OCI-LY7 (cell line): ENCODE measurements at regions not wholly inside any gene's neighbourhood (a gene's known extent, or its start where the extent isn't known, plus 50 kb on each side); places are given as distances from the start of the nearest gene placed in this dataset.

Source experiments
- BruUV-seq: library from RNA; stranded (reverse); fragments of 400-500 nt; replicated peaks from 2 replicates; lab custom pipeline; 2021; lab: Mats Ljungman, UMichigan
- CTCF ChIA-PET: fragments of 300-600 bp; sonication (Branson Sonifier 250); formaldehyde crosslinking; loops from one replicate; lab custom pipeline; 2022; ENCODE audit warnings: antibody characterized with exemption; ENCODE audit not compliant: unreplicated experiment; lab: Charles Lee
- POLR2A ChIA-PET: fragments of 300-600 bp; sonication (Branson Sonifier 250); formaldehyde crosslinking; loops from one replicate; lab custom pipeline; 2022; ENCODE audit warnings: antibody characterized with exemption; lab: Charles Lee
- DNase-seq: peaks from one replicate; pipeline ENCODE4 v3.0.0-alpha.2; 2015; ENCODE audit warnings: low spot score
- H2AFZ ChIP-seq: fragments of 200-600 bp; sonication (generic), shearing (Covaris generic); 2 replicates; pipeline ENCODE4 v1.6.1; 2014; ENCODE audit warnings: mild to moderate bottlenecking, antibody characterized with exemption, low read length, moderate library complexity
- H3K27ac ChIP-seq: fragments of 200-600 bp; sonication (generic); 2 replicates; pipeline ENCODE4 v1.5.1; 2014; ENCODE audit warnings: mixed run types, low read depth, mild to moderate bottlenecking, moderate library complexity, low read length, inconsistent platforms; ENCODE audit not compliant: poor library complexity, severe bottlenecking
- H3K36me3 ChIP-seq: fragments of 200-600 bp; sonication (generic); 2 replicates; pipeline ENCODE4 v1.6.1; 2014; ENCODE audit warnings: mild to moderate bottlenecking, antibody characterized with exemption, low read length, moderate library complexity, mixed read lengths; ENCODE audit not compliant: insufficient read depth
- H3K4me1 ChIP-seq: fragments of 200-600 bp; sonication (generic); 2 replicates; pipeline ENCODE4 v1.5.1; 2014; ENCODE audit warnings: mild to moderate bottlenecking, low read length; ENCODE audit not compliant: insufficient read depth, poor library complexity, severe bottlenecking
- H3K4me2 ChIP-seq: fragments of 200-600 bp; sonication (generic); 2 replicates; pipeline ENCODE4 v1.6.1; 2014; ENCODE audit warnings: mild to moderate bottlenecking, low read length
- H3K4me3 ChIP-seq: fragments of 200-600 bp; sonication (generic); 2 replicates; pipeline ENCODE4 v1.5.1; 2014; ENCODE audit warnings: mild to moderate bottlenecking, low read depth, low read length; ENCODE audit not compliant: poor library complexity, severe bottlenecking
- H3K79me2 ChIP-seq: fragments of 200-600 bp; sonication (generic); 2 replicates; pipeline ENCODE4 v1.6.1; 2016; ENCODE audit warnings: low read depth, mild to moderate bottlenecking, low read length, moderate library complexity, mixed read lengths; ENCODE audit not compliant: insufficient read depth
- H3K9me2 ChIP-seq: fragments of 200-600 bp; sonication (generic); 2 replicates; pipeline ENCODE4 v1.6.1; 2016; ENCODE audit warnings: mild to moderate bottlenecking, low read length, mixed read lengths; ENCODE audit not compliant: insufficient read depth
- H3K9me3 ChIP-seq: fragments of 200-600 bp; sonication (generic); 2 replicates; pipeline ENCODE4 v1.6.1; 2014; ENCODE audit warnings: mild to moderate bottlenecking, mixed run types, low read length, mixed read lengths
- H4K20me1 ChIP-seq: fragments of 200-600 bp; sonication (generic); 2 replicates; pipeline ENCODE4 v1.6.1; 2014; ENCODE audit warnings: mild to moderate bottlenecking, antibody characterized with exemption, low read length, moderate library complexity, mixed read lengths; ENCODE audit not compliant: insufficient read depth
- EZH2phosphoT487 ChIP-seq: fragments of 200-600 bp; sonication (generic); IDR thresholded peaks from 2 replicates; pipeline ENCODE4 v1.6.1; 2018; ENCODE audit warnings: low read depth, borderline replicate concordance, mild to moderate bottlenecking, mixed run types, antibody characterized with exemption, low read length, moderate library complexity, mixed read lengths
- intact Hi-C: fragments of 100-400 bp; cut with micrococcal nuclease; formaldehyde crosslinking; loops from one replicate; pipeline ENCODE4 v1.10.0; 2022; ENCODE audit not compliant: unreplicated experiment
- TF ChIP-seq, protein P1 (sequence below): fragments of 200-600 bp; sonication (generic); conservative IDR thresholded peaks from 2 replicates; pipeline ENCODE4 v1.5.1; 2014; ENCODE audit warnings: mild to moderate bottlenecking, antibody characterized with exemption, low read length, moderate library complexity, mixed read lengths

DNA sequence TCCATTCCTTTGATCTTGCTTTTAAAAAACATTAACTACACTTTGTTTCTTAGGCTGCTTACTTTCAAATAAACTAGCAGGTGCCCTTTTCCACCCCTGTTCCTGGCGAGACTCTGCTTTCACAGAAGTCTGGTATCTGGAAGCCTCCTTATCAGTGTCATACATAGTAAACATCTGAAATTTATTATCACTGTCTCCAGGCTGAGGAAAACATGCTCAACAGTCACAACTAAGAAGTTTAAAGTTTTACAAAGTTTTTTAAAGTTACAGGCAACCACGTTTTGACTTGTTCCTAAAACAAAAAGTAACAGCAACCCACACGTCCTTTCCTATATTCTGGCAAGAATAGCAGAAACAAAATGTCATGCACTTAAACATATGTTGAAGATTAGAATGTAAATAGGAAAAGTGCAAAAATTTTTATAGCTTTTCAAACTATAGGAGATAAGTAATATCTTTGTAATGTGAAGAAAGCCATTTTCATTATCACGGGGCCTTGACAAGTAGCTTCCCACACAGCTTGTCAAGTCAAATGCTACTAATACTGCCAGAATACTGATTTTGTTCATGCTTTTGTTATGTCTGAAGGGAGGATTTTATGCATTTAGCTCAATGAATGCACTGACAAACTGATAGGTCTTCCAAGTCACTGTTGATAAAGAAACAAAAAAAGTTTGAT lies 275.2 kb upstream of the KCNMB2 start:
- Histone ChIP-seq H3K4me3 (no peak overlapping the region), H3K4me1 (no peaks in the 10 kb centered on the region), H3K36me3 (no peaks in the 10 kb centered on the region), H3K9me2 (no peaks in the 10 kb centered on the region), H3K27ac (no peak overlapping the region), H3K4me2 (no peak overlapping the region), H4K20me1 (no peaks in the 10 kb centered on the region), H2AFZ (no peak overlapping the region), H3K9me3 (no peaks in the 10 kb centered on the region), H3K79me2 (no peaks in the 10 kb centered on the region)
- no peak for TF ChIP-seq EZH2phosphoT487
- TF ChIP-seq, protein P1, sequence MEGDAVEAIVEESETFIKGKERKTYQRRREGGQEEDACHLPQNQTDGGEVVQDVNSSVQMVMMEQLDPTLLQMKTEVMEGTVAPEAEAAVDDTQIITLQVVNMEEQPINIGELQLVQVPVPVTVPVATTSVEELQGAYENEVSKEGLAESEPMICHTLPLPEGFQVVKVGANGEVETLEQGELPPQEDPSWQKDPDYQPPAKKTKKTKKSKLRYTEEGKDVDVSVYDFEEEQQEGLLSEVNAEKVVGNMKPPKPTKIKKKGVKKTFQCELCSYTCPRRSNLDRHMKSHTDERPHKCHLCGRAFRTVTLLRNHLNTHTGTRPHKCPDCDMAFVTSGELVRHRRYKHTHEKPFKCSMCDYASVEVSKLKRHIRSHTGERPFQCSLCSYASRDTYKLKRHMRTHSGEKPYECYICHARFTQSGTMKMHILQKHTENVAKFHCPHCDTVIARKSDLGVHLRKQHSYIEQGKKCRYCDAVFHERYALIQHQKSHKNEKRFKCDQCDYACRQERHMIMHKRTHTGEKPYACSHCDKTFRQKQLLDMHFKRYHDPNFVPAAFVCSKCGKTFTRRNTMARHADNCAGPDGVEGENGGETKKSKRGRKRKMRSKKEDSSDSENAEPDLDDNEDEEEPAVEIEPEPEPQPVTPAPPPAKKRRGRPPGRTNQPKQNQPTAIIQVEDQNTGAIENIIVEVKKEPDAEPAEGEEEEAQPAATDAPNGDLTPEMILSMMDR: no peak
- intact Hi-C loops: no loop called here
- DNase-seq: no peak
- POLR2A ChIA-PET: no interaction called here
- no TSS peak for BruUV-seq
- CTCF ChIA-PET: no interaction called here

DNA sequence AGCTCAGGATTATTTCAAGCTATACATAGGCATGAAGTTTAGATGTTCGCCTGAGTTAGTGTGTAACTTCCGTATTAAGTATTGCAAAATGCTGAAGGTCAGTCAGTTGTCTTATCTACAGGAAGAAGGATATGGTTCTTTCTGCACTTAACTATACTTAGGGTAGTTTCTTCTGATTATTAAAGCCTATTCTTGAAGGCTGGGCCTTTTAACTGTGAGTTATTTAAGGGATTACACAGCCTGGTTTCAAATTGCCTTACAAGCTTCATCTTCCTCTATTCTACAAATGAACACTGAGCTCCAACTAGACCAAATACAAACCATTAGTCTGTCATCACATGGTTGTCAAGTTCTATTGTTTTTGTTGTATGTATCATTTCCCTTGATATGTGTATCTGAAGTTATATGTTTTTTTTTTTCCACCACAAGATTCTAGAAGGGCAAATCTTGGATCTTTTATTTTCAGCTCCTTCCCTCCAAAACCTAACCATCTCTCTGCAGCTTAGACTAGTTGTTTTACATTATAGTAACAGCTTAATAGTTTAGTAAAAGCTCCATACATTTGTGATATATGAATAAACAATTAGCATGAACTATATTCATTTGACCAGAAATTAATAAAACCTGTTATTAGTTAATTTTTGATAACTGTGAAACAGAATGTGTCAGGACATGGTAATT lies 272.9 kb upstream of the KCNMB2 start:
- Histone ChIP-seq H2AFZ (no peak overlapping the region), H3K9me2 (no peaks in the 10 kb centered on the region), H4K20me1 (no peaks in the 10 kb centered on the region), H3K9me3 (no peaks in the 10 kb centered on the region), H3K4me2 (no peak overlapping the region), H3K4me3 (no peak overlapping the region), H3K27ac (no peak overlapping the region), H3K4me1 (no peaks in the 10 kb centered on the region), H3K79me2 (no peaks in the 10 kb centered on the region), H3K36me3 (no peaks in the 10 kb centered on the region)
- ChIA-PET POLR2A (interaction anchor here (0.5 to 1.0 kb wide), 3 partner anchors 13 to 305 kb away, joined by 3 to 4 read pairs (median 3); no protein-coding TSS in a partner anchor), CTCF (no interaction called here)
- no TSS peak for BruUV-seq
- TF ChIP-seq EZH2phosphoT487: no peak
- TF ChIP-seq, protein P1: no peak
- intact Hi-C loops: no loop called here
- DNase-seq: no peak
